Prostate gland (tissue), 2 donors: ENCODE measurements at regions not wholly inside any gene's neighbourhood (a gene's known extent, or its start where the extent isn't known, plus 50 kb on each side); places are given as distances from the start of the nearest gene placed in this dataset.

Experiments used
- DNase-seq: peaks from one replicate; pipeline ENCODE4 v3.0.0-alpha.2; 2019; ENCODE audit warnings: low spot score
- H3K27ac ChIP-seq, 2 donors: fragments of 200-600 bp; sonication (generic); 2 replicates each; pipeline ENCODE4 v1.5.1; 2017 to 2019
- H3K27me3 ChIP-seq: fragments of 200-600 bp; sonication (generic); replicated peaks from 2 replicates; pipeline ENCODE4 v1.5.1; 2019; ENCODE audit not compliant: insufficient read depth
- H3K36me3 ChIP-seq, 2 donors: fragments of 200-600 bp; sonication (generic); 1 replicate in 1 of 2; 2 replicates in 1 of 2; pipeline versions ENCODE4 v1.5.1 to v1.8.1; 2017 to 2019
- H3K4me1 ChIP-seq: fragments of 200-600 bp; sonication (generic); replicated peaks from 2 replicates; pipeline ENCODE4 v1.5.1; 2019
- H3K4me3 ChIP-seq, 2 donors: fragments of 200-600 bp; sonication (generic); 2 replicates each; pipeline ENCODE4 v1.5.1; 2017 to 2019
- H3K9me3 ChIP-seq: fragments of 200-600 bp; sonication (generic); 2 replicates; pipeline ENCODE4 v1.5.1; 2017
- POLR2A ChIP-seq: fragments of 450-650 bp; IDR thresholded peaks from one replicate; pipeline ENCODE4 v1.6.1; 2016; ENCODE audit warnings: antibody characterized with exemption, mild to moderate bottlenecking
- POLR2AphosphoS5 ChIP-seq: sonication (generic); formaldehyde crosslinking; IDR thresholded peaks from one replicate; pipeline ENCODE4 v1.6.1; 2017; ENCODE audit warnings: antibody characterized with exemption
- WGBS: methylation state at CpG from one replicate; pipeline ENCODE4 v1.1.5; 2018; 5-methylcytosine and 5-hydroxymethylcytosine counted together
- intact Hi-C: fragments of 100-400 bp; cut with DNase I; formaldehyde crosslinking; loops from one replicate; pipeline ENCODE4 v1.14.2; 2022
- TF ChIP-seq, protein P1 (sequence below), 4 experiments: fragments of 200-600 bp in 2 of 4; fragments of 450-650 bp in 2 of 4; sonication (generic) in 2 of 4; IDR thresholded peaks; 1 replicate in 3 of 4; 2 replicates in 1 of 4; pipeline ENCODE4 v1.5.1; 2016 to 2019; ENCODE audit warnings: antibody characterized with exemption in 4 of 4, mild to moderate bottlenecking in 2 of 4, moderate library complexity in 2 of 4

GRCh38 chr4:106481801-106482200, 113.2 kb upstream of the GIMD1 start:
- Histone ChIP-seq H3K4me1 (no peaks in the 10 kb centered on the region), H3K4me3 (no peak overlapping the region), H3K27me3 (no peaks in the 10 kb centered on the region), H3K27ac (no peak overlapping the region), H3K9me3 (no peaks in the 10 kb centered on the region), H3K36me3 (no peaks in the 10 kb centered on the region)
- intact Hi-C loops, result no loop called here
- no peak for DNase-seq
- WGBS, result 89% methylated on average over 3 of the region's 3 CpGs
- TF ChIP-seq POLR2A, result no peak
- TF ChIP-seq POLR2AphosphoS5, result no peak
- TF ChIP-seq, protein P1, sequence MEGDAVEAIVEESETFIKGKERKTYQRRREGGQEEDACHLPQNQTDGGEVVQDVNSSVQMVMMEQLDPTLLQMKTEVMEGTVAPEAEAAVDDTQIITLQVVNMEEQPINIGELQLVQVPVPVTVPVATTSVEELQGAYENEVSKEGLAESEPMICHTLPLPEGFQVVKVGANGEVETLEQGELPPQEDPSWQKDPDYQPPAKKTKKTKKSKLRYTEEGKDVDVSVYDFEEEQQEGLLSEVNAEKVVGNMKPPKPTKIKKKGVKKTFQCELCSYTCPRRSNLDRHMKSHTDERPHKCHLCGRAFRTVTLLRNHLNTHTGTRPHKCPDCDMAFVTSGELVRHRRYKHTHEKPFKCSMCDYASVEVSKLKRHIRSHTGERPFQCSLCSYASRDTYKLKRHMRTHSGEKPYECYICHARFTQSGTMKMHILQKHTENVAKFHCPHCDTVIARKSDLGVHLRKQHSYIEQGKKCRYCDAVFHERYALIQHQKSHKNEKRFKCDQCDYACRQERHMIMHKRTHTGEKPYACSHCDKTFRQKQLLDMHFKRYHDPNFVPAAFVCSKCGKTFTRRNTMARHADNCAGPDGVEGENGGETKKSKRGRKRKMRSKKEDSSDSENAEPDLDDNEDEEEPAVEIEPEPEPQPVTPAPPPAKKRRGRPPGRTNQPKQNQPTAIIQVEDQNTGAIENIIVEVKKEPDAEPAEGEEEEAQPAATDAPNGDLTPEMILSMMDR (IDR thresholded peaks at IDR 0.05), result no peak

DNA sequence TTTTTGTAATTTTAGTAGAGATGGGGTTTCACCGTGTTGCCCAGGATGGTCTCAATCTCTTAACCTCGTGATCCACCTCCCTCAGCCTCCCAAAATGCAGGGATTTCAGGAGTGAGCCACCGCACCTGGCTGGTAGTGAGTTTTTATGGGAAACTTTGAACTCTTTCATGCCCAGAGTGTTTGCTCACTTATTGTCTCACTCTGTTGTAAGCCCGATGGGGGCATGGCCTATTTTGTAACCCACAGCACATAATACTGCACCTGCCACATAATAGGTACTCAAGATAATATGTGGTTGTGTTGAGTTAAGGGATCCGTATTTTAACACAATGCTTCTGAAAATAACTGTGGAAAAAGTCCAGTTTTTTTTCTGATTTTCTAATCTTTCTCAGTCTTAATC, 109.6 kb upstream of the GIMD1 start:
- Histone ChIP-seq H3K4me1 (no peaks in the 10 kb centered on the region), H3K36me3 (no peaks in the 10 kb centered on the region), H3K27ac (no peak overlapping the region), H3K4me3 (no peak overlapping the region), H3K9me3 (no peaks in the 10 kb centered on the region), H3K27me3 (no peaks in the 10 kb centered on the region)
- no peak for DNase-seq
- TF ChIP-seq POLR2AphosphoS5, result no peak
- TF ChIP-seq POLR2A, result no peak
- TF ChIP-seq, protein P1 (IDR thresholded peaks at IDR 0.05), result no peak
- intact Hi-C loops, result no loop called here
- WGBS, result 68% methylated on average over 5 of the region's 5 CpGs

DNA sequence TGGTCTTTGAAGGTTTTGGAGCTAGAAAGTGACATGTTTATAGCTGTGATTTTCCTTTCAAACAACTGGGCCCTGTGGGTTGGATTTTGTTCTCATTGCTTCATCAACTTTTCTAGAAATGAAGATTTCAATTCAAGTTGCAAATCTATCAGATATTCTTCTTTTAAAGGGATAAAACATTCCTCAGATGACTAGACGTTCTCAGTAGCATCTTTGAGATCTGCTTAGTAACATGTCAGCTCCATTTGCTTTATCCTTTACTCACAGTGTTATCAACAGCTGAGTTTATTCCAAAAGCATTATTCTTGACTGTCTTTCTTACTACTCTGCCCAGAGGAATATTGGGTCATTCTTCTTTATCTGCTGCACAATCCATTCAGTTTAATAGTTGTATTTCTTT, 108.2 kb upstream of the GIMD1 start:
- no peak overlapping the region for H3K27ac ChIP-seq
- TF ChIP-seq, protein P1 (IDR thresholded peaks at IDR 0.05), result no peak
- TF ChIP-seq POLR2A (no peak), POLR2AphosphoS5 (no peak)
- H3K4me1 ChIP-seq, result no peaks in the 10 kb centered on the region
- no peak for DNase-seq
- WGBS, result 8% methylated on average over 1 of the region's 1 CpG
- no peaks in the 10 kb centered on the region for H3K36me3 ChIP-seq
- intact Hi-C loops, result no loop called here
- no peak overlapping the region for H3K4me3 ChIP-seq
- H3K27me3 ChIP-seq, result no peaks in the 10 kb centered on the region
- H3K9me3 ChIP-seq, result no peaks in the 10 kb centered on the region

DNA sequence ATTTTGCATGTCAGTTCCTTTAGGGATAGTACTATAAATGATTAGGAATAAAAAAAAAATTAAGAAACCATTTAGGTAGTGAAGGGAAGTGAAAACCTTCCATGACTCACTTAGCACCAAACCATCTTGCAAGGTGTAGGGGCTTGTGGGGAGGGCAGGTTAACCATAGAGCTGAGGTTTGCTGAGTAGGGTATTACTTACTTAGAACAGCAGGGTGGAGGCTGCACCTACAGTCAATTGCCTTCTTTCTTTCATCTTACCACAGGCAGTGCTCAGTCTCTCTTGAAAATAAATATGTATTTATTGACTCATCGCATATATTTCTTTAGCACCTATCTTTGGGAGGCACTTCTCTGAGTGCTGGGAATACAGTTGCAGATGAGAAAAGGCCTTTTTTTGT, 104.9 kb upstream of the GIMD1 start:
- Histone ChIP-seq H3K9me3 (no peaks in the 10 kb centered on the region), H3K4me1 (no peaks in the 10 kb centered on the region), H3K36me3 (no peaks in the 10 kb centered on the region), H3K27ac (no peak overlapping the region), H3K4me3 (no peak overlapping the region), H3K27me3 (no peaks in the 10 kb centered on the region)
- TF ChIP-seq POLR2A (no peak), POLR2AphosphoS5 (no peak)
- TF ChIP-seq, protein P1 (IDR thresholded peaks at IDR 0.05), result no peak
- WGBS, result 100% methylated on average over 1 of the region's 1 CpG
- no peak for DNase-seq
- intact Hi-C loops, result no loop called here

DNA sequence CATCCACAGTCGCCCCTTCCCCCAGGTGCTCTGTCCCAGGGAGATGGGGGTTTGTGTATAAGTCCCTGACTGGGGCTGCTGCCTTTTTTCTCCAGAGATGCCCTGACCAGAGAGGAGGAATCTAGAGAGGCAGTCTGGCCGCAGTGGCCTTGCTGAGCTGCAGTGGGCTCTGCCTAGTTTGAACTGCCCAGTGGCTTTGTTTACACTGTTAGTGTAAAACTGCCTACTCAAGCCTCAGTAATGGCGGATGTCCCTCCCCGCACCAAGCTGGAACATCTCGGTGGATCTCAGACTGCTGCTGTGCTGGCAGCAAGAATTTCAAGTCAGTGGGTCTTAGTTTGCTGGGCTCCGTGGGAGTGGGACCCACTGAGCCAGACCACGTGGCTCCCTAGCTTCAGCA, 102.6 kb upstream of the GIMD1 start:
- Histone ChIP-seq H3K4me1 (no peaks in the 10 kb centered on the region), H3K4me3 (no peak overlapping the region), H3K36me3 (no peaks in the 10 kb centered on the region), H3K27me3 (no peaks in the 10 kb centered on the region), H3K27ac (no peak overlapping the region), H3K9me3 (no peaks in the 10 kb centered on the region)
- 91% methylated on average over 4 of the region's 7 CpGs for WGBS
- no peak for TF ChIP-seq POLR2A
- TF ChIP-seq, protein P1 (IDR thresholded peaks at IDR 0.05), result no peak
- TF ChIP-seq POLR2AphosphoS5, result no peak
- no peak for DNase-seq
- intact Hi-C loops, result no loop called here
